Osteocyte (in vitro differentiated cells): ENCODE measurements at regions not wholly inside any gene's neighbourhood (a gene's known extent, or its start where the extent isn't known, plus 50 kb on each side); places are given as distances from the start of the nearest gene placed in this dataset.
"Not testable (repeated sequence)": the region's sequence is repeated elsewhere in the genome, so short reads cannot be mapped to it uniquely, and the experiment has no call there.

Experiments used
- DNase-seq: peaks from one replicate; pipeline ENCODE4 v3.0.0; 2021; ENCODE audit warnings: mixed read lengths; ENCODE audit not compliant: unreplicated experiment; ENCODE audit errors: extremely low spot score
- H3K27ac Mint-ChIP-seq: one replicate; pipeline ENCODE4 v1.8.0; 2021; ENCODE audit warnings: mild to moderate bottlenecking, mixed read lengths; ENCODE audit not compliant: unreplicated experiment
- H3K27me3 Mint-ChIP-seq: one replicate; pipeline ENCODE4 v1.8.0; 2021; ENCODE audit warnings: mixed read lengths; ENCODE audit not compliant: unreplicated experiment
- H3K36me3 Mint-ChIP-seq: one replicate; pipeline ENCODE4 v1.8.0; 2021; ENCODE audit warnings: mixed read lengths; ENCODE audit not compliant: unreplicated experiment
- H3K4me1 Mint-ChIP-seq: one replicate; pipeline ENCODE4 v1.8.0; 2021; ENCODE audit warnings: mixed read lengths; ENCODE audit not compliant: unreplicated experiment
- H3K4me3 Mint-ChIP-seq: one replicate; pipeline ENCODE4 v1.8.0; 2021; ENCODE audit warnings: mild to moderate bottlenecking, moderate library complexity, mixed read lengths; ENCODE audit not compliant: unreplicated experiment
- H3K9me3 Mint-ChIP-seq: one replicate; pipeline ENCODE4 v1.8.0; 2021; ENCODE audit warnings: mixed read lengths; ENCODE audit not compliant: unreplicated experiment
- CTCF ChIP-seq: fragments of 200-600 bp; sonication (generic); IDR thresholded peaks from 2 replicates; pipeline ENCODE4 v1.5.0; 2021; ENCODE audit warnings: antibody characterized with exemption, mild to moderate bottlenecking, moderate library complexity

GRCh38 chr16:52350031-52350642 is 196.8 kb downstream of the TOX3 start:
- H3K4me1 Mint-ChIP-seq = no peaks in the 10 kb centered on the region
- H3K36me3 Mint-ChIP-seq = no peaks in the 10 kb centered on the region
- no peak for DNase-seq
- no peaks in the 10 kb centered on the region for H3K27me3 Mint-ChIP-seq
- no peak for TF ChIP-seq CTCF
- H3K27ac Mint-ChIP-seq = no peak overlapping the region
- no peaks in the 10 kb centered on the region for H3K9me3 Mint-ChIP-seq
- no peak overlapping the region for H3K4me3 Mint-ChIP-seq

- Mint-ChIP-seq H3K27me3 (peaks cover 17% of the 10 kb centered on the region), H3K4me3 (no peak overlapping the region), H3K27ac (no peak overlapping the region), H3K9me3 (no peaks in the 10 kb centered on the region), H3K4me1 (no peaks in the 10 kb centered on the region), H3K36me3 (no peaks in the 10 kb centered on the region)
- TF ChIP-seq CTCF = no peak
- DNase-seq = no peak
Observed at GRCh38 chr16:52346709-52347108, 200.2 kb downstream of the TOX3 start.

GRCh38 chr16:52333673-52334072 is 213.3 kb downstream of the TOX3 start:
- not testable (repeated sequence) for H3K4me1 Mint-ChIP-seq, H3K27ac Mint-ChIP-seq, DNase-seq, H3K36me3 Mint-ChIP-seq, H3K4me3 Mint-ChIP-seq, H3K9me3 Mint-ChIP-seq
- peaks cover 10% of the 10 kb centered on the region for H3K27me3 Mint-ChIP-seq

- DNase-seq = no peak
- H3K4me1 Mint-ChIP-seq = no peaks in the 10 kb centered on the region
- no peak overlapping the region for H3K4me3 Mint-ChIP-seq
- H3K9me3 Mint-ChIP-seq = no peaks in the 10 kb centered on the region
- no peak overlapping the region for H3K27ac Mint-ChIP-seq
- H3K36me3 Mint-ChIP-seq = no peaks in the 10 kb centered on the region
- peaks cover 5% of the 10 kb centered on the region for H3K27me3 Mint-ChIP-seq
- no peak for TF ChIP-seq CTCF
Observed at GRCh38 chr16:52320930-52321439, 226.0 kb downstream of the TOX3 start.

- Mint-ChIP-seq H3K9me3 (no peaks in the 10 kb centered on the region), H3K27me3 (peaks cover 9% of the 10 kb centered on the region), H3K36me3 (no peaks in the 10 kb centered on the region), H3K27ac (no peak overlapping the region), H3K4me1 (no peaks in the 10 kb centered on the region), H3K4me3 (no peak overlapping the region)
- TF ChIP-seq CTCF = no peak
- no peak for DNase-seq
Observed at GRCh38 chr16:52318302-52319009, 228.5 kb downstream of the TOX3 start.
